ENCODE measurements at regions not wholly inside any gene's neighbourhood (a gene's known extent, or its start where the extent isn't known, plus 50 kb on each side); places are given as distances from the start of the nearest gene placed in this dataset.

GRCh38 chr1:101332633-101333032 lies 95.8 kb downstream of the S1PR1 start:
- TF ChIP-seq CTCF (conservative IDR thresholded peaks at IDR 0.05; ENCODE audit: low read length), result no peak
- no peak for TF ChIP-seq EZH2phosphoT487 (IDR thresholded peaks at IDR 0.05; ENCODE audit: borderline replicate concordance)

All from Loucy (cell line).